H9 (cell line): ENCODE measurements at regions not wholly inside any gene's neighbourhood (a gene's known extent, or its start where the extent isn't known, plus 50 kb on each side); places are given as distances from the start of the nearest gene placed in this dataset.

Experiments used
- DNase-seq: peaks from one replicate; pipeline ENCODE4 v3.0.0-alpha.2; 2017
- H2AFZ ChIP-seq: one replicate; pipeline ENCODE4 v1.6.1; 2013; ENCODE audit warnings: mild to moderate bottlenecking, low read length, control low read depth, moderate library complexity
- H2AK5ac ChIP-seq: 2 replicates; pipeline ENCODE4 v1.6.1; 2013; ENCODE audit warnings: low read length, control low read depth, mixed read lengths; ENCODE audit not compliant: insufficient read length
- H2BK120ac ChIP-seq: one replicate; pipeline ENCODE4 v1.6.1; 2013; ENCODE audit warnings: low read depth, mild to moderate bottlenecking, low read length, control low read depth, inconsistent platforms; ENCODE audit not compliant: poor library complexity, severe bottlenecking
- H2BK12ac ChIP-seq: 2 replicates; pipeline ENCODE4 v1.6.1; 2013; ENCODE audit warnings: low read length, control low read depth, mixed read lengths, low read depth; ENCODE audit not compliant: insufficient read length
- H2BK15ac ChIP-seq: 2 replicates; pipeline ENCODE4 v1.6.1; 2013; ENCODE audit warnings: low read depth, low read length, control low read depth
- H2BK20ac ChIP-seq: one replicate; pipeline ENCODE4 v1.6.1; 2013; ENCODE audit warnings: low read depth, mild to moderate bottlenecking, low read length, control low read depth, inconsistent platforms; ENCODE audit not compliant: poor library complexity, severe bottlenecking
- H2BK5ac ChIP-seq: 2 replicates; pipeline ENCODE4 v1.6.1; 2013; ENCODE audit warnings: low read length, control low read depth, mixed read lengths; ENCODE audit not compliant: insufficient read length
- H3K14ac ChIP-seq: 2 replicates; pipeline ENCODE4 v1.6.1; 2013; ENCODE audit warnings: low read length, control low read depth; ENCODE audit not compliant: insufficient read depth
- H3K18ac ChIP-seq: 2 replicates; pipeline ENCODE4 v1.6.1; 2013; ENCODE audit warnings: low read depth, mild to moderate bottlenecking, mixed read lengths, low read length, control low read depth; ENCODE audit not compliant: insufficient read length
- H3K23ac ChIP-seq: 2 replicates; pipeline ENCODE4 v1.6.1; 2013; ENCODE audit warnings: low read length, control low read depth, mixed read lengths, low read depth; ENCODE audit not compliant: insufficient read length
- H3K23me2 ChIP-seq: 2 replicates; pipeline ENCODE4 v1.6.1; 2013; ENCODE audit warnings: low read depth, mild to moderate bottlenecking, mixed read lengths, low read length, control low read depth; ENCODE audit not compliant: insufficient read length, poor library complexity, severe bottlenecking
- H3K27ac ChIP-seq: 2 replicates; pipeline ENCODE4 v1.5.1; 2013; ENCODE audit warnings: low read length, control low read depth, mixed read lengths, low read depth; ENCODE audit not compliant: insufficient read length
- H3K27me3 ChIP-seq: 2 replicates; pipeline ENCODE4 v1.6.1; 2013; ENCODE audit warnings: low read length, control low read depth, inconsistent platforms; ENCODE audit not compliant: insufficient read depth
- H3K4ac ChIP-seq: 2 replicates; pipeline ENCODE4 v1.6.1; 2013; ENCODE audit warnings: low read depth, mild to moderate bottlenecking, control low read depth, inconsistent platforms, low read length, moderate library complexity
- H3K4me1 ChIP-seq: 2 replicates; pipeline ENCODE4 v1.6.1; 2013; ENCODE audit warnings: low read length, control low read depth, inconsistent platforms; ENCODE audit not compliant: insufficient read depth
- H3K4me2 ChIP-seq: 2 replicates; pipeline ENCODE4 v1.6.1; 2013; ENCODE audit warnings: low read length, control low read depth, mixed read lengths; ENCODE audit not compliant: insufficient read length, insufficient read depth
- H3K56ac ChIP-seq: 2 replicates; pipeline ENCODE4 v1.6.1; 2013; ENCODE audit warnings: low read depth, mild to moderate bottlenecking, mixed read lengths, low read length, control low read depth; ENCODE audit not compliant: insufficient read length
- H3K79me1 ChIP-seq: 2 replicates; pipeline ENCODE4 v1.6.1; 2013; ENCODE audit warnings: low read depth, mild to moderate bottlenecking, moderate library complexity, low read length, control low read depth, inconsistent platforms; ENCODE audit not compliant: insufficient read depth, poor library complexity, severe bottlenecking
- H3K79me2 ChIP-seq: 2 replicates; pipeline ENCODE4 v1.6.1; 2013; ENCODE audit warnings: low read length, control low read depth, inconsistent platforms; ENCODE audit not compliant: insufficient read depth
- H3K9ac ChIP-seq: 2 replicates; pipeline ENCODE4 v1.6.1; 2013; ENCODE audit warnings: low read length, control low read depth, mixed read lengths; ENCODE audit not compliant: insufficient read length; ENCODE audit errors: extremely low read depth
- H3K9me3 ChIP-seq: one replicate; pipeline ENCODE4 v1.6.1; 2013; ENCODE audit warnings: low read depth, low read length, inconsistent platforms; ENCODE audit not compliant: control insufficient read depth
- H3T11ph ChIP-seq: one replicate; pipeline ENCODE4 v1.6.1; 2013; ENCODE audit warnings: mild to moderate bottlenecking, low read length, control low read depth, inconsistent platforms
- H4K20me1 ChIP-seq: one replicate; pipeline ENCODE4 v1.6.1; 2013; ENCODE audit not compliant: control insufficient read depth, insufficient read length, insufficient read depth
- H4K5ac ChIP-seq: 2 replicates; pipeline ENCODE4 v1.6.1; 2013; ENCODE audit warnings: low read depth, mild to moderate bottlenecking, mixed read lengths, low read length, control low read depth; ENCODE audit not compliant: insufficient read length
- H4K8ac ChIP-seq: replicated peaks from 2 replicates; pipeline ENCODE4 v1.6.1; 2013; ENCODE audit warnings: low read length, control low read depth, mixed read lengths, low read depth; ENCODE audit not compliant: insufficient read length
- H4K91ac ChIP-seq: 2 replicates; pipeline ENCODE4 v1.6.1; 2013; ENCODE audit warnings: low read depth, mild to moderate bottlenecking, moderate library complexity, mixed read lengths, low read length, control low read depth; ENCODE audit not compliant: insufficient read length
- H3K27ac Mint-ChIP-seq, 3 experiments: 2 replicates in 2 of 3; 3 replicates in 1 of 3; pipeline ENCODE4 v1.8.0; 2020 to 2021; ENCODE audit warnings: mixed read lengths in 3 of 3, mild to moderate bottlenecking in 1 of 3, moderate library complexity in 1 of 3
- H3K27me3 Mint-ChIP-seq: 2 replicates; pipeline ENCODE4 v1.8.0; 2021; ENCODE audit warnings: low read depth, mild to moderate bottlenecking, moderate library complexity, mixed read lengths
- H3K36me3 Mint-ChIP-seq, 3 experiments: 2 replicates in 2 of 3; 3 replicates in 1 of 3; pipeline ENCODE4 v1.8.0; 2020 to 2021; ENCODE audit warnings: low read depth in 3 of 3, mixed read lengths in 3 of 3; ENCODE audit not compliant: insufficient read depth in 1 of 3
- H3K4me1 Mint-ChIP-seq, 2 experiments: 2 replicates each; pipeline ENCODE4 v1.8.0; 2020; ENCODE audit warnings: mixed read lengths in 2 of 2
- H3K4me3 Mint-ChIP-seq, 2 experiments: 2 replicates in 1 of 2; 3 replicates in 1 of 2; pipeline ENCODE4 v1.8.0; 2020 to 2021; ENCODE audit warnings: mild to moderate bottlenecking in 2 of 2, mixed read lengths in 2 of 2, moderate library complexity in 1 of 2
- H3K9me3 Mint-ChIP-seq, 2 experiments: 2 replicates in 1 of 2; 3 replicates in 1 of 2; pipeline ENCODE4 v1.8.0; 2020; ENCODE audit warnings: mild to moderate bottlenecking in 2 of 2, mixed read lengths in 2 of 2, moderate library complexity in 1 of 2
- WGBS: extraction: QIAGEN DNeasy Blood & Tissue Kit; methylation state at CpG from one replicate; pipeline ENCODE4 v1.1.7; 2013; ENCODE audit warnings: missing lambda C conversion rate, low lambda C conversion rate, mixed read lengths; ENCODE audit not compliant: insufficient read length; ENCODE audit errors: extremely low coverage; 5-methylcytosine and 5-hydroxymethylcytosine counted together
- TF ChIP-seq, protein P1 (sequence below): fragments of 200-600 bp; sonication (generic); conservative IDR thresholded peaks from 3 replicates; pipeline ENCODE4 v1.8.0; 2021; ENCODE audit warnings: antibody characterized with exemption, mild to moderate bottlenecking

DNA sequence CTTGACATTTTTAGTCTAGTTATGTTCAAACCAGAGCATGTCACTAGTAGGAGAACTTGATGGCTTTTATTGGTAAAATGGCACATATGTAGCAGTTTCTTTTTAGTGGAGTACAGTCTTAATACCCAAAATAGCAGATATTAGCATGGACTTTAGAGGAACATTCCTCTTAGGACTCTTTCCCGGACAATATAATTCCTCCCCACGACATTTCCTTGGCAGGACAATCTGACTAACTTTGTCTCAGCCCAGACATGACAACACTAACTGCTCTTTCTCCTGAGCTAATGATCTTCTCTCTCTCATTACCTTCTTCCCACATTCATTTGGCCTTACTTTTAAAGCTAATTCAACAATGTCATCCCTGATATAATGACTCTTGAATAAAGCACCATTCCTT lies 62.5 kb downstream of the ADAMTS1 start:
- H3K4me1 Mint-ChIP-seq: no peaks in the 10 kb centered on the region
- Histone ChIP-seq H3K79me1 (no peaks in the 10 kb centered on the region), H2BK20ac (no peak overlapping the region), H3K18ac (no peak overlapping the region), H2AK5ac (no peak overlapping the region), H3K56ac (no peak overlapping the region), H3K4me2 (no peak overlapping the region), H3K4ac (no peak overlapping the region), H3T11ph (no peak overlapping the region), H2BK12ac (no peak overlapping the region), H3K27me3 (no peaks in the 10 kb centered on the region), H3K9ac (no peak overlapping the region), H3K23me2 (no peaks in the 10 kb centered on the region), H3K79me2 (no peaks in the 10 kb centered on the region), H3K4me1 (no peaks in the 10 kb centered on the region), H2BK120ac (no peak overlapping the region), H2BK15ac (no peak overlapping the region), H4K20me1 (no peaks in the 10 kb centered on the region), H3K14ac (no peak overlapping the region), H4K8ac (no peak overlapping the region), H4K5ac (no peak overlapping the region), H2AFZ (no peak overlapping the region), H3K27ac (no peak overlapping the region), H3K9me3 (no peaks in the 10 kb centered on the region), H4K91ac (no peak overlapping the region), H2BK5ac (no peak overlapping the region), H3K23ac (no peak overlapping the region)
- TF ChIP-seq, protein P1, sequence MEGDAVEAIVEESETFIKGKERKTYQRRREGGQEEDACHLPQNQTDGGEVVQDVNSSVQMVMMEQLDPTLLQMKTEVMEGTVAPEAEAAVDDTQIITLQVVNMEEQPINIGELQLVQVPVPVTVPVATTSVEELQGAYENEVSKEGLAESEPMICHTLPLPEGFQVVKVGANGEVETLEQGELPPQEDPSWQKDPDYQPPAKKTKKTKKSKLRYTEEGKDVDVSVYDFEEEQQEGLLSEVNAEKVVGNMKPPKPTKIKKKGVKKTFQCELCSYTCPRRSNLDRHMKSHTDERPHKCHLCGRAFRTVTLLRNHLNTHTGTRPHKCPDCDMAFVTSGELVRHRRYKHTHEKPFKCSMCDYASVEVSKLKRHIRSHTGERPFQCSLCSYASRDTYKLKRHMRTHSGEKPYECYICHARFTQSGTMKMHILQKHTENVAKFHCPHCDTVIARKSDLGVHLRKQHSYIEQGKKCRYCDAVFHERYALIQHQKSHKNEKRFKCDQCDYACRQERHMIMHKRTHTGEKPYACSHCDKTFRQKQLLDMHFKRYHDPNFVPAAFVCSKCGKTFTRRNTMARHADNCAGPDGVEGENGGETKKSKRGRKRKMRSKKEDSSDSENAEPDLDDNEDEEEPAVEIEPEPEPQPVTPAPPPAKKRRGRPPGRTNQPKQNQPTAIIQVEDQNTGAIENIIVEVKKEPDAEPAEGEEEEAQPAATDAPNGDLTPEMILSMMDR: no peak
- H3K27ac Mint-ChIP-seq: no peak overlapping the region
- WGBS: no CpG with 5 or more reads among the region's 2 CpGs
- H3K4me3 Mint-ChIP-seq: no peak overlapping the region
- H3K9me3 Mint-ChIP-seq: 0 out of 5 replicates have a peak, but pooled peaks cover 2 to 3% of the 10 kb centered on the region in 2 experiments
- no peaks in the 10 kb centered on the region; the same call in 1 of the 2 replicates for H3K27me3 Mint-ChIP-seq
- H3K36me3 Mint-ChIP-seq: peaks cover 0 to 3% (median 0%) of the 10 kb centered on the region in 3 experiments; a peak in 1 of 7 replicates
- no peak for DNase-seq
